Calu3 (cell line): ENCODE measurements at regions not wholly inside any gene's neighbourhood (a gene's known extent, or its start where the extent isn't known, plus 50 kb on each side); places are given as distances from the start of the nearest gene placed in this dataset.

Experiments used
- BruUV-seq: library from RNA; stranded (reverse); fragments of 400-500 nt; replicated peaks from 2 replicates; lab custom pipeline; 2021; lab: Mats Ljungman, UMichigan
- CTCF ChIA-PET: fragments of 300-600 bp; sonication (Branson Sonifier 250); formaldehyde crosslinking; loops from one replicate; lab custom pipeline; 2022; ENCODE audit warnings: antibody characterized with exemption; lab: Charles Lee
- DNase-seq: peaks from one replicate; pipeline ENCODE4 v3.0.0; 2022
- H3K27ac Mint-ChIP-seq: one replicate; pipeline ENCODE4 v1.8.0; 2022; ENCODE audit warnings: mixed read lengths; ENCODE audit not compliant: unreplicated experiment
- H3K27me3 Mint-ChIP-seq: one replicate; pipeline ENCODE4 v1.8.0; 2022; ENCODE audit warnings: mixed read lengths; ENCODE audit not compliant: unreplicated experiment
- H3K36me3 Mint-ChIP-seq: one replicate; pipeline ENCODE4 v1.8.0; 2022; ENCODE audit warnings: mild to moderate bottlenecking, moderate library complexity, mixed read lengths; ENCODE audit not compliant: insufficient read depth, unreplicated experiment
- H3K4me1 Mint-ChIP-seq: one replicate; pipeline ENCODE4 v1.8.0; 2022; ENCODE audit warnings: mild to moderate bottlenecking, low read depth, mixed read lengths; ENCODE audit not compliant: unreplicated experiment
- H3K4me3 Mint-ChIP-seq: one replicate; pipeline ENCODE4 v1.8.0; 2022; ENCODE audit warnings: mild to moderate bottlenecking, low read depth, moderate library complexity, mixed read lengths; ENCODE audit not compliant: unreplicated experiment
- H3K9me3 Mint-ChIP-seq: one replicate; pipeline ENCODE4 v1.8.0; 2022; ENCODE audit warnings: low read depth, mixed read lengths; ENCODE audit not compliant: unreplicated experiment
- intact Hi-C: fragments of 100-400 bp; cut with micrococcal nuclease; formaldehyde crosslinking; loops from one replicate; pipeline ENCODE4 v1.10.0; 2022; ENCODE audit not compliant: unreplicated experiment
- TF ChIP-seq, protein P1 (sequence below): fragments of 200-600 bp; IDR thresholded peaks from one replicate; pipeline ENCODE4 v1.8.0; 2022; ENCODE audit warnings: antibody characterized with exemption; ENCODE audit not compliant: unreplicated experiment

DNA sequence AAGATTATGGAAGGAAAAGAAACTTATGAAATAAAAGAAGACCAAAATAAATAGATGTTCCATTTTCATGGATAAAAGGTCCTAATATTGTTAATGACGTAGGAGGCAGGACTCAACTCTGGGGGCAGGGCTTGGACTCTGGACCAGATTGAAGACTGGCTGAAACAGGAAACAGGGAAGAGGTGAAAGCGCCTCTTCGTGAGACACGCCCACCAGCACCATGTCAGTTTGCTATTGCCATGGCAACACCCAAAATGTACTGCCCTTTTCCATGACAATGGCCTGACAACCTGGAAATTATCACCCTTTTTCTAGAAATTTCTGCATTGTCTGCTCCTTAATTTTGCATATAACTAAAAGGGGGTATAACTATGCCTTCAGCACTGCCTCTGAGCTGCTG lies 1522.2 kb downstream of the TBC1D22A start:
- H3K36me3 Mint-ChIP-seq, result no peaks in the 10 kb centered on the region
- no peaks in the 10 kb centered on the region for H3K4me1 Mint-ChIP-seq
- TF ChIP-seq, protein P1, sequence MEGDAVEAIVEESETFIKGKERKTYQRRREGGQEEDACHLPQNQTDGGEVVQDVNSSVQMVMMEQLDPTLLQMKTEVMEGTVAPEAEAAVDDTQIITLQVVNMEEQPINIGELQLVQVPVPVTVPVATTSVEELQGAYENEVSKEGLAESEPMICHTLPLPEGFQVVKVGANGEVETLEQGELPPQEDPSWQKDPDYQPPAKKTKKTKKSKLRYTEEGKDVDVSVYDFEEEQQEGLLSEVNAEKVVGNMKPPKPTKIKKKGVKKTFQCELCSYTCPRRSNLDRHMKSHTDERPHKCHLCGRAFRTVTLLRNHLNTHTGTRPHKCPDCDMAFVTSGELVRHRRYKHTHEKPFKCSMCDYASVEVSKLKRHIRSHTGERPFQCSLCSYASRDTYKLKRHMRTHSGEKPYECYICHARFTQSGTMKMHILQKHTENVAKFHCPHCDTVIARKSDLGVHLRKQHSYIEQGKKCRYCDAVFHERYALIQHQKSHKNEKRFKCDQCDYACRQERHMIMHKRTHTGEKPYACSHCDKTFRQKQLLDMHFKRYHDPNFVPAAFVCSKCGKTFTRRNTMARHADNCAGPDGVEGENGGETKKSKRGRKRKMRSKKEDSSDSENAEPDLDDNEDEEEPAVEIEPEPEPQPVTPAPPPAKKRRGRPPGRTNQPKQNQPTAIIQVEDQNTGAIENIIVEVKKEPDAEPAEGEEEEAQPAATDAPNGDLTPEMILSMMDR, result no peak
- intact Hi-C loops, result no loop called here
- no peak overlapping the region for H3K4me3 Mint-ChIP-seq
- no peak overlapping the region for H3K27ac Mint-ChIP-seq
- no peaks in the 10 kb centered on the region for H3K27me3 Mint-ChIP-seq
- CTCF ChIA-PET, result no interaction called here
- no TSS peak for BruUV-seq
- H3K9me3 Mint-ChIP-seq, result peaks cover 32% of the 10 kb centered on the region
- DNase-seq, result no peak

DNA sequence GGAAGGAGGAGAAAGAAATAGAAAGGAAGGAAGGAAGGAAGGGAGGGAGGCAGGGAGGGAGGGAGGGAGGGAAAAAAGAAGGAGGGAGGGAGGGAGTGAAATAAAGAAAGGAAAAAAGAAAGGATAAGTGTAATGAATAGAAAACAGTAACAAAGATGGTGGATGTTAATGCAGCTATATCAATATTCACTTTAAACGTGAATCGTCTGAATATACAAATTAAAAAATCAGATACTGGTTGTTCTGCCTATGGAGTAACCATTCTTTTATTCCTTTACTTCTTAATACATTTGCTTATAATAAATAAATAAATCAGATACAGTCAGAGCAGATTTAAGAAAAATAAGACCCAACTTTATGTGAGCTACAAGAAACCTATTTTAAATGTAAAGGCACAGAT lies 1520.4 kb downstream of the TBC1D22A start:
- no peak for DNase-seq
- H3K4me1 Mint-ChIP-seq, result no peaks in the 10 kb centered on the region
- peaks cover 32% of the 10 kb centered on the region for H3K9me3 Mint-ChIP-seq
- intact Hi-C loops, result no loop called here
- CTCF ChIA-PET, result no interaction called here
- H3K27me3 Mint-ChIP-seq, result no peaks in the 10 kb centered on the region
- no peak overlapping the region for H3K4me3 Mint-ChIP-seq
- H3K27ac Mint-ChIP-seq, result no peak overlapping the region
- TF ChIP-seq, protein P1, result no peak
- BruUV-seq, result no TSS peak
- H3K36me3 Mint-ChIP-seq, result no peaks in the 10 kb centered on the region

DNA sequence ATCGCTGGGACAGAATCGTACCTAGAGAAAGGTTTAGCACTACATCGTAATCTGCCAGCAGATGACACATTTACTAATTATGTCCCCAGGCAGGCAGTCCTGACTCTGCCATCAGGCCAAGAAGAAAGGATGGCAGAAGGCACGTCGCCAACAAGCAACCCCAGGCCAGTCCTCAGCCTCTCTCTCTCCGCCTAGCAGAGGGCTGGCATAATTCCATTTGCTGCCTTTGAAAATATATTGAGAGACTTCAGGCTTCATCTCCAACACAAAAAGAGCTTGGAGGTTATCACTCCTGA lies 1517.0 kb downstream of the TBC1D22A start:
- TF ChIP-seq, protein P1, result no peak
- intact Hi-C loops, result no loop called here
- BruUV-seq, result no TSS peak
- Mint-ChIP-seq H3K4me1 (no peaks in the 10 kb centered on the region), H3K36me3 (no peaks in the 10 kb centered on the region), H3K9me3 (peaks cover 24% of the 10 kb centered on the region), H3K27me3 (no peaks in the 10 kb centered on the region), H3K27ac (no peak overlapping the region), H3K4me3 (no peak overlapping the region)
- CTCF ChIA-PET, result no interaction called here
- no peak for DNase-seq

DNA sequence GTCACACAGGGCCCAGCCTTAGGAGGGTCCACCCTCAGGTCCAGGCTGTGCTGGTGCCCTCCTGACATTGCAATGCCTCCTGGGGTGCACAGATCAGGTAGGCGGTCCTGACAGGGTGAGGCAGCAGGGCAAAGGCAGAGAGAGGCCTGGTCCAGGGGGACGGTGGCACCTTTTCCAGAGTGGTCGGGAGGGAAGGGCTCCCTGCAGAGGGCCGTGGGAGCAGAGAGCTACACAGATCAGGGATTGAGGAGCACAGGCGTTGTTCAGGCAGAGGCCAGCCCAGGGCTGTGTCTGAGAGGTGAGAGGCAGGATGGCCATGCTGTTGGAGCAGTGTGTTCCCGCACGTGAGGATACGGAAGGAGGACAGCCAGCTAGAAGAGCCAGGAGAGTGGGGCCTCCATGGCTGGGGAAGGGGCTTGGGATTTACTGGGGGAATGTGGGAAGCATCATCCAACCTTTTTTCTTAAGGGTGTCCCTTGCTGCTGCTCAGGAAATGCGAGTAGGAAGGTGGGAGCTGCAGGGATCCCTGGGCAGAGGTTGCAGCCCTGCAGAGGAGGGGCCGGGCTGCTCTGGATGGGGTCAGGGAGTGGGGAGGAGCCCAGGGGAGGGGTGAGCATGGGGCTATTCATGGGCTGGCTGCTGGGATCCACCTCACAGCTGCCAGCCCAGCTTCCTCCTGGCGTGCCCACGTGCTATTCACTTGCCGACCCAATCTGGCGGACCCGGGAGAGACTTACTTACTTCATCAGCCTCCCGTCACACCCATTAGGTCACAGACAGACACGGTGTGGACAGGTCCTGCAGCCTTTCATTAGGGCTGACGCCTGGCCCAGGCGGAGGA lies 1516.4 kb downstream of the TBC1D22A start:
- CTCF ChIA-PET, result no interaction called here
- Mint-ChIP-seq H3K4me1 (no peaks in the 10 kb centered on the region), H3K9me3 (peaks cover 29% of the 10 kb centered on the region), H3K27me3 (no peaks in the 10 kb centered on the region), H3K36me3 (no peaks in the 10 kb centered on the region), H3K27ac (no peak overlapping the region), H3K4me3 (no peak overlapping the region)
- TF ChIP-seq, protein P1, result no peak
- no peak for DNase-seq
- intact Hi-C loops, result no loop called here
- no TSS peak for BruUV-seq
